Upper lobe of right lung (tissue), 1 donor: ENCODE measurements at regions not wholly inside any gene's neighbourhood (a gene's known extent, or its start where the extent isn't known, plus 50 kb on each side); places are given as distances from the start of the nearest gene placed in this dataset.
"Not testable (repeated sequence)": the region's sequence is repeated elsewhere in the genome, so short reads cannot be mapped to it uniquely, and the experiment has no call there.

Experiments
- ATAC-seq: fragments of 200-7000 bp; cut with Tn5 transposase; one replicate; pipeline ENCODE4 v1.9.1; 2020; ENCODE audit warnings: mild to moderate bottlenecking, moderate library complexity
- DNase-seq: peaks from one replicate; pipeline ENCODE4 v3.0.0-alpha.2; 2020
- H3K27ac ChIP-seq: fragments of 200-600 bp; one replicate; pipeline ENCODE4 v1.8.0; 2022
- H3K27me3 ChIP-seq: fragments of 200-600 bp; one replicate; pipeline ENCODE4 v1.8.0; 2022; ENCODE audit warnings: mild to moderate bottlenecking
- H3K36me3 ChIP-seq: fragments of 200-600 bp; one replicate; pipeline ENCODE4 v1.8.0; 2022
- H3K4me1 ChIP-seq: fragments of 200-600 bp; one replicate; pipeline ENCODE4 v1.8.0; 2022
- H3K4me3 ChIP-seq: fragments of 200-600 bp; one replicate; pipeline ENCODE4 v1.8.0; 2022; ENCODE audit warnings: mild to moderate bottlenecking
- H3K9me3 ChIP-seq: fragments of 200-600 bp; one replicate; pipeline ENCODE4 v1.8.0; 2022
- CTCF ChIP-seq: fragments of 200-600 bp; IDR thresholded peaks from one replicate; pipeline ENCODE4 v1.8.0; 2022; ENCODE audit warnings: antibody characterized with exemption
- intact Hi-C: fragments of 100-400 bp; cut with DNase I; formaldehyde crosslinking; loops from one replicate; pipeline ENCODE4 v1.11.0; 2022
- donor health status: DM: no; HTN: yes; CAD: no; lungs with severe emphysema.

GRCh38 chr7:54215424-54215823 lies 326.8 kb upstream of the VSTM2A start:
- no peak overlapping the region for H3K27ac ChIP-seq
- H3K4me3 ChIP-seq, result no peak overlapping the region
- intact Hi-C loops, result no loop called here
- ATAC-seq, result no peak
- no peak for TF ChIP-seq CTCF
- peaks cover 9% of the 10 kb centered on the region for H3K9me3 ChIP-seq
- DNase-seq, result no peak
- H3K27me3 ChIP-seq, result no peaks in the 10 kb centered on the region
- no peaks in the 10 kb centered on the region for H3K36me3 ChIP-seq
- no peaks in the 10 kb centered on the region for H3K4me1 ChIP-seq

GRCh38 chr7:54226030-54226429 lies 316.1 kb upstream of the VSTM2A start:
- DNase-seq, H3K4me3 ChIP-seq, H3K27ac ChIP-seq, H3K36me3 ChIP-seq, H3K27me3 ChIP-seq, H3K9me3 ChIP-seq, ATAC-seq, H3K4me1 ChIP-seq, intact Hi-C loops: not testable (repeated sequence)

- Histone ChIP-seq H3K9me3 (no peaks in the 10 kb centered on the region), H3K27me3 (no peaks in the 10 kb centered on the region), H3K4me3 (no peak overlapping the region), H3K27ac (no peak overlapping the region), H3K4me1 (no peaks in the 10 kb centered on the region), H3K36me3 (no peaks in the 10 kb centered on the region)
- ATAC-seq, result no peak
- intact Hi-C loops, result no loop called here
- no peak for TF ChIP-seq CTCF
- DNase-seq, result no peak
Measured at GRCh38 chr7:54242776-54243175, 299.4 kb upstream of the VSTM2A start.

- H3K4me1 ChIP-seq, result no peaks in the 10 kb centered on the region
- H3K4me3 ChIP-seq, result no peak overlapping the region
- intact Hi-C loops, result no loop called here
- no peaks in the 10 kb centered on the region for H3K27me3 ChIP-seq
- no peak for TF ChIP-seq CTCF
- H3K9me3 ChIP-seq, result no peaks in the 10 kb centered on the region
- no peaks in the 10 kb centered on the region for H3K36me3 ChIP-seq
- no peak for ATAC-seq
- DNase-seq, result no peak
- H3K27ac ChIP-seq, result no peak overlapping the region
Measured at GRCh38 chr7:54245020-54245419, 297.2 kb upstream of the VSTM2A start.

- ATAC-seq (no peak), DNase-seq (no peak)
- intact Hi-C loops, result no loop called here
- Histone ChIP-seq H3K27ac (no peak overlapping the region), H3K9me3 (no peaks in the 10 kb centered on the region), H3K4me3 (no peak overlapping the region), H3K36me3 (no peaks in the 10 kb centered on the region), H3K27me3 (no peaks in the 10 kb centered on the region), H3K4me1 (no peaks in the 10 kb centered on the region)
- TF ChIP-seq CTCF, result no peak
Measured at GRCh38 chr7:54249686-54250085, 292.5 kb upstream of the VSTM2A start.

GRCh38 chr7:54252256-54253035 lies 289.7 kb upstream of the VSTM2A start:
- no peaks in the 10 kb centered on the region for H3K27me3 ChIP-seq
- H3K4me3 ChIP-seq, result no peak overlapping the region

More at GRCh38 chr7:54252256-54253035, 289.7 kb upstream of the VSTM2A start:
- intact Hi-C loops, result no loop called here
- no peaks in the 10 kb centered on the region for H3K36me3 ChIP-seq
- TF ChIP-seq CTCF, result no peak
- no peak for ATAC-seq
- no peaks in the 10 kb centered on the region for H3K4me1 ChIP-seq
- no peaks in the 10 kb centered on the region for H3K9me3 ChIP-seq
- DNase-seq, result no peak
- no peak overlapping the region for H3K27ac ChIP-seq
